Lower leg skin (tissue), 3 donors: ENCODE measurements at regions not wholly inside any gene's neighbourhood (a gene's known extent, or its start where the extent isn't known, plus 50 kb on each side); places are given as distances from the start of the nearest gene placed in this dataset.

Experiments
- POLR2A ChIP-seq, 2 donors: fragments of 450-650 bp; IDR thresholded peaks; one replicate each; pipeline ENCODE4 v1.6.1; 2016 to 2017; ENCODE audit warnings: antibody characterized with exemption in 2 of 2, mild to moderate bottlenecking in 1 of 2, moderate library complexity in 1 of 2
- TF ChIP-seq, protein P1 (sequence below), 3 donors: fragments of 450-650 bp; IDR thresholded peaks; one replicate each; pipeline ENCODE4 v1.5.1; 2016; ENCODE audit warnings: antibody characterized with exemption in 3 of 3, mild to moderate bottlenecking in 3 of 3, moderate library complexity in 2 of 3

DNA sequence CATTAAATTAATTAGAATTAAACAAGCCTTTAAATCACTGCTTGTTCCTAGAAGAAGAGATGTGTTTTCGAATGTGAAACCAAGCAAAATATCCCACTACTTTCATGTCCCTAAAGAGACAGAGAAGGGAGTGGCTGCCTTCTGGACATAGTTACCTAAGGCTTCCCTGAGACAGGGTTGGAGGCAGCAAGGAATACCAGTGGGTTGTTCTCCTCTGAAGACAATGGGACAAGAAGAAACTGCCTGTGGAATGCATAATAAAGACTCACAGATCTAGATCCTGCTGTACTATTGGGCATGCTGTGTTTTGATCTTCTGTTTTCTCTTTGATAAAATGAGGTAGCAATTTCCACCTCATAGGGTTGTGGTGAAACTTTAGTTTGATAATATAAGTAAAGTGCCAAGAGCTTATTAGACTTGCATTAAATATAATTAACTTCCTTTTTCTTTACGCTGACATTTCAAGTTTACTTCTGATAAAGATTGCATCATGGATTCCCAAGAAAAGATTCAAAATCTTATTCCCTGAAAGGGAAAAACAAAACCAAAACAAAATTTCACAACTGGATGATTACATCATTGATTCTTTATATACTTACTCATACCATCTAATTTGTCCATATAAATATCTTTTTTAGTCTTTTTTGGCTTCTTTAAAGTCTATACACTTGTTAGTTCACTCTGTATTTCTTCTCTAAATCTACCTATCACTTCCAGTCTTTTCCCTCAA, 621.3 kb downstream of the ETS1 start:
- TF ChIP-seq, protein P1, sequence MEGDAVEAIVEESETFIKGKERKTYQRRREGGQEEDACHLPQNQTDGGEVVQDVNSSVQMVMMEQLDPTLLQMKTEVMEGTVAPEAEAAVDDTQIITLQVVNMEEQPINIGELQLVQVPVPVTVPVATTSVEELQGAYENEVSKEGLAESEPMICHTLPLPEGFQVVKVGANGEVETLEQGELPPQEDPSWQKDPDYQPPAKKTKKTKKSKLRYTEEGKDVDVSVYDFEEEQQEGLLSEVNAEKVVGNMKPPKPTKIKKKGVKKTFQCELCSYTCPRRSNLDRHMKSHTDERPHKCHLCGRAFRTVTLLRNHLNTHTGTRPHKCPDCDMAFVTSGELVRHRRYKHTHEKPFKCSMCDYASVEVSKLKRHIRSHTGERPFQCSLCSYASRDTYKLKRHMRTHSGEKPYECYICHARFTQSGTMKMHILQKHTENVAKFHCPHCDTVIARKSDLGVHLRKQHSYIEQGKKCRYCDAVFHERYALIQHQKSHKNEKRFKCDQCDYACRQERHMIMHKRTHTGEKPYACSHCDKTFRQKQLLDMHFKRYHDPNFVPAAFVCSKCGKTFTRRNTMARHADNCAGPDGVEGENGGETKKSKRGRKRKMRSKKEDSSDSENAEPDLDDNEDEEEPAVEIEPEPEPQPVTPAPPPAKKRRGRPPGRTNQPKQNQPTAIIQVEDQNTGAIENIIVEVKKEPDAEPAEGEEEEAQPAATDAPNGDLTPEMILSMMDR (IDR thresholded peaks at IDR 0.05): no peak
- no peak for TF ChIP-seq POLR2A (IDR thresholded peaks at IDR 0.05)
